Naive thymus-derived CD8-positive, alpha-beta T cell (primary cell): ENCODE measurements at regions not wholly inside any gene's neighbourhood (a gene's known extent, or its start where the extent isn't known, plus 50 kb on each side); places are given as distances from the start of the nearest gene placed in this dataset.

Source experiments
- ATAC-seq, 2 donors: fragments of 150-1000 bp; cut with Tn5 transposase in 1 of 2; sonication (Bioruptor Pico), chemical (Tn5 transposase) in 1 of 2; 1 replicate in 1 of 2; 2 replicates in 1 of 2; pipeline ENCODE4 v1.10.0; 2021; ENCODE audit warnings: mild to moderate bottlenecking in 2 of 2, moderate library complexity in 2 of 2
- POLR2A ChIA-PET: fragments of 350-600 bp; sonication (Branson Sonifier 250); formaldehyde crosslinking; loops from one replicate; lab custom pipeline; 2021; ENCODE audit warnings: antibody characterized with exemption; lab: Charles Lee
- DNase-seq, 10 donors: peaks; one replicate each; pipeline versions ENCODE4 v3.0.0 to v3.0.0-alpha.2; 2020 to 2022
- H3K27ac Mint-ChIP-seq, 10 donors: one replicate each; pipeline ENCODE4 v1.8.0; 2020 to 2022; ENCODE audit warnings: mild to moderate bottlenecking in 10 of 10, mixed read lengths in 10 of 10, moderate library complexity in 4 of 10, inconsistent platforms in 1 of 10
- H3K27me3 Mint-ChIP-seq, 5 donors: one replicate each; pipeline ENCODE4 v1.8.0; 2021 to 2022; ENCODE audit warnings: mixed read lengths in 5 of 5
- H3K36me3 Mint-ChIP-seq, 3 donors: one replicate each; pipeline ENCODE4 v1.8.0; 2020 to 2022; ENCODE audit warnings: mixed read lengths in 3 of 3, mild to moderate bottlenecking in 2 of 3, inconsistent platforms in 1 of 3
- H3K4me1 Mint-ChIP-seq, 4 donors: one replicate each; pipeline ENCODE4 v1.8.0; 2021 to 2022; ENCODE audit warnings: mixed read lengths in 4 of 4
- H3K4me3 Mint-ChIP-seq, 10 donors: one replicate each; pipeline ENCODE4 v1.8.0; 2020 to 2022; ENCODE audit warnings: mild to moderate bottlenecking in 10 of 10, mixed read lengths in 10 of 10, moderate library complexity in 6 of 10, inconsistent platforms in 1 of 10
- H3K9me3 Mint-ChIP-seq, 9 donors: one replicate each; pipeline ENCODE4 v1.8.0; 2020 to 2022; ENCODE audit warnings: mixed read lengths in 9 of 9, mild to moderate bottlenecking in 3 of 9, inconsistent platforms in 1 of 9, moderate library complexity in 1 of 9

DNA sequence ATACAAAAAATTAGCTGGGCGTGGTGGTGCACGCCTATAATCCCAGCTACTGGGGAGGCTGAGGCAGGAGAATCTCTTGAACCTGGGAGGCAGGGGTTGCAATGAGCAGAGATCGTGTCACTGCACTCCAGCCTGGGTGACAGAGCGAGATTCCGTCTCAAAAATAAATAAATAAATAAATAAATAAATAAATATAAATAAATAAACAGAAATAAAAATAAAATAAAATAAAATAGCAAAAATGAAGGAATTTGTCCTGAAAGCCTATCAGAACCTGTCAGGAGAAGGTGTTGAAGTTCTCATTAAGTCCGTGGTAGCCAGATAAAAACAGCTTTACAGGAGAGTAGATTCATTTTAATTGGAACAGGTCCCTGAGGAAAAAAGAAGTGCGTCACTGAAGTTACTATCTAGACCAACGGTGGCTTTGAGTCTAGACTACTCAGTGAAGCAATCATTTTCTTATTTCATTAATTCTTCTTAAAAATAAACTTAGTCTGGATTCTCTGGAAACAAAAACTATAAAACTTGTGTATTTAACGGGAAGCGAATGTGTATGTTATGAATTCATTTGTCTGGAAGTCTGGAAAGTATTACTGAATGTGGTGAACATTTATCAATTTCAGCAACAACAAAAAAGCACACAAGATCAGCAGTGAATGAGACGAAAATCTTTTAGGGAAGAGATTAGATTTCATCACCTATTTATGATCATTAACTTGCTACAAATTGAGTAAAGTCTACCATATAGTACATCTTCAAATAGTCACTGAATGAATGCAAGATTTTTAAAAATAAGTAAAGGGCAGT lies 248.5 kb upstream of the PDE3A start:
- ATAC-seq (no peak), DNase-seq (no peak)
- POLR2A ChIA-PET = no interaction called here

DNA sequence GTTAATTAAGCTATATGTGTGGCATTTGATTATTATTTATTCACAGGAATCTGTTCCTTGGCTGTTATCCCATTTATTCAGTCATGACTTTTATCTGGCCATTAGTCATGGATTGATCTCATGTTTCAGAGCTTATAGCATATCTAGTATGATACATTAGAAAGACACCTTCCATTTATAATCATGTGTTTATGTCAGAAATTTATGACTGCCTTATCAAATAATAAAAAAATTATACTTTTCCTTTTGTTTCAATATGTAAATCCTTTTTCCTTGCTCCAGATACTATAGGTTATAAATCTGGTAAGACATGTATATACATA lies 248.0 kb upstream of the PDE3A start:
- DNase-seq (no peak), ATAC-seq (no peak)
- Mint-ChIP-seq H3K4me3 (no peak overlapping the region), H3K27ac (no peak overlapping the region), H3K9me3 (peaks cover 0 to 10% (median 3%) of the 10 kb centered on the region in 9 donors), H3K27me3 (peaks cover 0 to 6% (median 0%) of the 10 kb centered on the region in 5 donors), H3K36me3 (peaks cover 0 to 4% (median 0%) of the 10 kb centered on the region in 3 donors), H3K4me1 (no peaks in the 10 kb centered on the region)
- POLR2A ChIA-PET = no interaction called here

More for the DNA sequence above, 248.5 kb upstream of the PDE3A start:
- no peak overlapping the region for H3K4me3 Mint-ChIP-seq
- peaks cover 0 to 6% (median 0%) of the 10 kb centered on the region in 5 donors for H3K27me3 Mint-ChIP-seq
- peaks cover 0 to 10% (median 3%) of the 10 kb centered on the region in 9 donors for H3K9me3 Mint-ChIP-seq
- no peak overlapping the region for H3K27ac Mint-ChIP-seq
- H3K4me1 Mint-ChIP-seq = no peaks in the 10 kb centered on the region
- peaks cover 0 to 4% (median 0%) of the 10 kb centered on the region in 3 donors for H3K36me3 Mint-ChIP-seq

DNA sequence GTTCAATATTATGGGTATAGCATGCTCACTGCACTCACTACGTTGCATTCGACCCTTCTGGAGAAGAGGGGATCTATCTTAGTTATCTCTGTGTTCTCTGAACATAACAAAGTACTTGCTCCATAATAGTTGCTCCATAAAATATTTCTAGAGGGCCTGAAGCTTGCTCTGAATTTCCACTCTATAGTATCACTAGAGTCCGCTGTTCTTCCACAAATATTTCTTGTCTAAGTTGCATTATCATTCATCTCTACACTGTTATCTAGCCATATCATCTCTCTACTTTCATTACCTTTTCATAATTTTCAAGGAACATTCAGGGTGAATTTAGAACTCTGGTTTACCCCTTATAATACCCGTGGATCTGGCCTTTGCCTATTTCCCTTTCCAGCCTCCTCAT lies 246.1 kb upstream of the PDE3A start:
- POLR2A ChIA-PET = no interaction called here
- H3K4me1 Mint-ChIP-seq = no peaks in the 10 kb centered on the region
- H3K27ac Mint-ChIP-seq = no peak overlapping the region
- no peaks in the 10 kb centered on the region for H3K36me3 Mint-ChIP-seq
- peaks cover 0 to 3% (median 0%) of the 10 kb centered on the region in 9 donors for H3K9me3 Mint-ChIP-seq
- no peak for DNase-seq
- H3K4me3 Mint-ChIP-seq = no peak overlapping the region
- ATAC-seq = no peak
- peaks cover 0 to 6% (median 0%) of the 10 kb centered on the region in 5 donors for H3K27me3 Mint-ChIP-seq

DNA sequence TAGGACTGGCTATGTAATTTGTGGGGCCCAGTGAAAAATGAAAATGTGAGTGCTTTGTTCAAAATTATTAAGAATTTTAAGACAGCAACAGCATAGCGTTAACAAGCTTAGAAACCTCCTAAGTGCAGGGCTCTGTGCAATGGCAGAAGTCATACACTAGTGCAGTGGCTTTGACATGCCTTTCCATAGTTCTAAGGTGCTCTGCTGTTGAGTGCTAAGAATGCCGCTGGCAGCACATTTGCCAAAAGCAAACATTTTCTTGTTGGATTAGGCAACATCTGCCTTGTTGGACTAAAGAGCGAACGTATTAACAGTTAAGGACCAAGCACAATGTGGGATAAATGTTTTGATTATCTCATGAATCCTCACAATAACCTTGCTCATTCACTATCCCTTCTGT lies 244.9 kb upstream of the PDE3A start:
- DNase-seq (no peak), ATAC-seq (no peak)
- H3K36me3 Mint-ChIP-seq = no peaks in the 10 kb centered on the region
- no peak overlapping the region for H3K4me3 Mint-ChIP-seq
- POLR2A ChIA-PET = no interaction called here
- peaks cover 0 to 6% (median 0%) of the 10 kb centered on the region in 5 donors for H3K27me3 Mint-ChIP-seq
- no peak overlapping the region for H3K27ac Mint-ChIP-seq
- no peaks in the 10 kb centered on the region for H3K9me3 Mint-ChIP-seq
- H3K4me1 Mint-ChIP-seq = no peaks in the 10 kb centered on the region

DNA sequence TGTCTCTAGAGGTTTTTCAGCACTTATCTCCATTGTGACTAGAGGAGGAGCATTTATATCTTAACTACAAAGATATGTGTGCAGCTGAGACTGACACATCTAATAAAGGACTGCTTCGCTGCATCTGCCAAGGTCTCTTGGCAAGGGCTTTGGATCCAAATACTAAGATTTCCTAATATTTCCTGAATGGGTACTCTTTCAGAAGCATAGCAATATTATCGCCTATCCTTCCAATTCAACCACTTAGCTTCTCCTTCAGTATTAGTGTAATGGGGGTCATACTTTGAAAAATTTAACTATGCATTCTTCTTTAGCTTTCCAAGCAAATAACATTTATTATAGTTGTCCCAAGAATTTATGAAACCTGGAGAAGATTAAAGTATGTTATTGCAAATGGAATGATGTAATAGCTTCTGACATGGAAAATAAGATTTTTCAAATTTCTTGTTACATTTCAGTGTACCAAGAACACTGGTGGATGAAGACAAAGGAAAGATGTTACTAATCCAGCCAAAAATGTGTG lies 243.0 kb upstream of the PDE3A start:
- Mint-ChIP-seq H3K4me3 (no peak overlapping the region), H3K4me1 (no peaks in the 10 kb centered on the region)
- ATAC-seq = no peak

DNA sequence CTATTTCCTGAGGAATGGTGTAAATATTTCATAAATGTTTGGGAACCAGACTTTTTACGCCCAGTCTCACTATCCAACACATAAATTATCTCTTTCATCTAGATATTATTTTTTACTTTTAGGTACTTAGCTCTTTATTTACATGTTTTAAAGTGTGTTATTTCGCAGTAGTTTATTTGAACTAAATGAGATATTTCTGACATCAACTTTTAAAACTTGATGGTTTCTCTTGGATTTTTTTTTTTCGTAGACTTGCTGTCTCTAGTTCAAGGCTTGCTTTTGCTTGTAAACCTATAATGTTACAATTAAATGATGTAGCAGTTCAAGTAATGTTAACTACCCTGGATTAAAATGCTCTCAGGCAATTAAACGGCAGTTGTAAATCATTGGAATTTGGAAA lies 241.7 kb upstream of the PDE3A start:
- DNase-seq (no peak), ATAC-seq (no peak)
- H3K4me1 Mint-ChIP-seq = no peaks in the 10 kb centered on the region
- H3K36me3 Mint-ChIP-seq = no peaks in the 10 kb centered on the region
- H3K9me3 Mint-ChIP-seq = no peaks in the 10 kb centered on the region
- no peak overlapping the region for H3K4me3 Mint-ChIP-seq
- H3K27ac Mint-ChIP-seq = no peak overlapping the region
- POLR2A ChIA-PET = no interaction called here
- peaks cover 0 to 6% (median 0%) of the 10 kb centered on the region in 5 donors for H3K27me3 Mint-ChIP-seq

More for the DNA sequence above, 243.0 kb upstream of the PDE3A start:
- H3K36me3 Mint-ChIP-seq = no peaks in the 10 kb centered on the region
- POLR2A ChIA-PET = no interaction called here
- H3K27me3 Mint-ChIP-seq = peaks cover 0 to 6% (median 0%) of the 10 kb centered on the region in 5 donors
- no peak overlapping the region for H3K27ac Mint-ChIP-seq
- DNase-seq = no peak
- no peaks in the 10 kb centered on the region for H3K9me3 Mint-ChIP-seq

DNA sequence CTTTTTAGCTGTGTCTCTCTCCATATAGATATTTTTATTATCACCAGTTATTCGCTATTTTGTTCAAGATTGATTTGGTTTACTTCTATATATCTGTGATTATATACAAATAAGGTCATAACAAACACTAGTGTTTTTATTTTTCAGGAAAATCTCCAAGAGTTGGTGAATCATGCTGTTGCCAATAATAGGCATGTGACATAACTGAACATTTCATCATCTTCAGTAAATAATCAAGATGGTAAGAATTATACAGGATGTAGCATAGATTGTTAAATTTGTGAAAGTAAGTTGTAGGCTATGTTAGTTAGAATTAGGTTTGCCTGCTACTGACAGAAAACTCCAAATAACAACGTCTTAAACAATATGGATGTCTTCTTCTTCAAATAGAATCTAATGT lies 240.9 kb upstream of the PDE3A start:
- ATAC-seq = no peak
- Mint-ChIP-seq H3K27me3 (peaks cover 0 to 5% (median 0%) of the 10 kb centered on the region in 5 donors), H3K36me3 (no peaks in the 10 kb centered on the region), H3K4me3 (no peak overlapping the region), H3K4me1 (no peaks in the 10 kb centered on the region), H3K9me3 (no peaks in the 10 kb centered on the region), H3K27ac (no peak overlapping the region)
- POLR2A ChIA-PET = no interaction called here
- no peak for DNase-seq

DNA sequence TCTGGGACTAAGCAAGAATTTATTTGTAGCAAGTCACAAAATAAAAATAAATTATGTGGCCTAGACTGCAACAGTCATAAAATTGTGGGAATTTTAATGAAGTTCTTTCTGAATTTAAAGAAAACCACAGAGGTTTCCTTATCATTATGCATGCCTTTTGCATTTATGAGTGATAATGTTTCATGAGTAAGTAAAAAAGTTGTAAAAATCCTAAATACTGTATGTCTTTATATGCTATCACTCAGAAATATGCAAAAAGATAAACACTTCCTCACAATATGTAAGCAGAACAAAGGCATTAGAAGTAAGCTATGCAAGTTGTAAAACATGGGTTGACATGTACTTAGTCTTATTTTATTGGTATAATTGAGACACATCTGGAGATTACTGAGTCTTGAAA lies 239.4 kb upstream of the PDE3A start:
- Mint-ChIP-seq H3K36me3 (no peaks in the 10 kb centered on the region), H3K4me3 (no peak overlapping the region), H3K27ac (no peak overlapping the region), H3K4me1 (no peaks in the 10 kb centered on the region), H3K27me3 (peaks cover 0 to 7% (median 2%) of the 10 kb centered on the region in 5 donors), H3K9me3 (no peaks in the 10 kb centered on the region)
- POLR2A ChIA-PET = no interaction called here
- DNase-seq = no peak
- ATAC-seq = no peak

DNA sequence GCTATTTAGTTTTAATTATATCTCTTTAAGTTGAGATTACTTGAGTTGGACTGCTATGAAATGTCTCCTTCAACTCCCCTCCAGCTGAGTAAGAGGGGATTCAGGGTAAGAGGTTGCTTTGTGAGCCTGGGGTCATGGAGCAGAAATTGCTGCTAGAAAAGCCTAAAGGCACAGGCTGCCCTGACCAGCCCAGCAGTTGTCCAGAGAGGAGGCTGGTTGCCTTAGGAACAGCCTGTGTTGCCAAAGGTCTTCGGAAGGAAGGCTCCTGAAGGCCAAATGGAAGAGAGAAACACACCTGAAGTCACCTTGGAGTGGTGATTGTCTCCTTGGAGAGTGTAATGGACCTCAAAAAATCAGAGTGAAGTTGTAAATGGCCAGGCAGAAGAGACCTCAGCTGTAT lies 235.5 kb upstream of the PDE3A start:
- POLR2A ChIA-PET = no interaction called here
- no peaks in the 10 kb centered on the region for H3K4me1 Mint-ChIP-seq
- H3K36me3 Mint-ChIP-seq = no peaks in the 10 kb centered on the region
- peaks cover 0 to 7% (median 2%) of the 10 kb centered on the region in 5 donors for H3K27me3 Mint-ChIP-seq
- H3K9me3 Mint-ChIP-seq = no peaks in the 10 kb centered on the region
- H3K4me3 Mint-ChIP-seq = no peak overlapping the region
- DNase-seq = no peak
- no peak overlapping the region for H3K27ac Mint-ChIP-seq
- no peak for ATAC-seq

DNA sequence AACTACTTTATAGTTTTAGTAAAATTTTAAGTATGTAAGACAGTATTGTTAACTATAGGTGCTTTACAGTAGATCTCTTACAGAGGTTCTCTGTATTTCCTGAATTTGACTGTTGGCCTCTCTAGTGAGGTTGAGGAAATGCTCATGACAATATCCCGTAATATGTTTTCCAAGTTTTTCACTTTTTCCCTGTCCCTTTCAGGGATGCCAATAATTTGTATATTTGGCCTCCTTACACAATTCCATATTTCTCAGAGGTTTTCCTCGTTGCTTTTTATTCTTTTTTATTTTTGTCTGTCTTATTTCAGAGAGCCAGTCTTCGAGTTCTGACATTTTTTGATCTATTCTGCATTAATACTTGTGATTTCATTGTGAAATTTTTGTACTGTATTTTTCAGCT lies 233.7 kb upstream of the PDE3A start:
- Mint-ChIP-seq H3K36me3 (no peaks in the 10 kb centered on the region), H3K4me1 (no peaks in the 10 kb centered on the region), H3K9me3 (no peaks in the 10 kb centered on the region), H3K27me3 (peaks cover 0 to 7% (median 2%) of the 10 kb centered on the region in 5 donors), H3K27ac (no peak overlapping the region), H3K4me3 (no peak overlapping the region)
- no peak for ATAC-seq
- POLR2A ChIA-PET = no interaction called here
- no peak for DNase-seq

DNA sequence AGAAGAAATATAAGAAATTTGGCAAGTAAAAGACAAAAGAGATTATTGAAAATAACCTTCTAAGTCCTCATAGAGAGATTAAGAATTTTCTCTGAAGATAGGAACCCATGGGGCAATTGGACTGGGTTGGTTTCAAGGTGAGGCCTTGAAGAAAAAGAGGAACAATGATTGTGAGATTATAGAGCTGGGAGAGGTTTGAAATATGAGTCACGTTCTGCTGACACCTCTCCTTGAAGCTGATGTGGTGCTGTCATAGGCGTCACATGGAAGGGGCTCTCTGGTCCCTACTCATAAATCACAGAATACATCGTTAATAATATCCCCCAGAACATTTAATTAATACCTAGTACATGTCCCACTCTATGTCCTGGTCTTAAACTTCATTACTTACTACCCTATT lies 227.6 kb upstream of the PDE3A start:
- POLR2A ChIA-PET = interaction anchor here (0.6 kb wide), 1 partner anchor 24 kb away, joined by 3 read pairs; no protein-coding TSS in a partner anchor
- Mint-ChIP-seq H3K4me1 (no peaks in the 10 kb centered on the region), H3K4me3 (no peak overlapping the region), H3K9me3 (peaks cover 0 to 2% (median 0%) of the 10 kb centered on the region in 9 donors), H3K36me3 (no peaks in the 10 kb centered on the region), H3K27ac (no peak overlapping the region), H3K27me3 (no peaks in the 10 kb centered on the region)
- ATAC-seq (no peak), DNase-seq (no peak)

DNA sequence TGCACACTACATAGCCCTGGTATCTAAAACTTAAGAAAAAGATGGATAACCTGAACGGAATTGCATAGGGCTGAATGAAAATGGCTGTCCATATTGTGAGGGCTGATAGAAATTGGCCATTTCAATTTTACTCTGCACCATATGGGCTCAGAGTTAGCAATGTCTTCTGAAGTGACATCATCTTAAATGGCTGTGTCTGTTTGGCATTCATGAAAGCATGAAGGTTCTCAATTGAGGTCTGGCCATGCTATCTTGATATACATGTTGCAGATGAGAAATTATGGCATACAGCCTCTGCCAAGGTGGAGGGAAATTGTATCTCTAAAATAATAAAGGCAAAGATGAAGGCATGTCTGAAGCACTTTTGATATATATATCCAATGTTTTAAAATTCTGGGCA lies 226.0 kb upstream of the PDE3A start:
- H3K27ac Mint-ChIP-seq = no peak overlapping the region
- POLR2A ChIA-PET = no interaction called here
- ATAC-seq = no peak
- no peak overlapping the region for H3K4me3 Mint-ChIP-seq
- no peaks in the 10 kb centered on the region for H3K27me3 Mint-ChIP-seq
- no peaks in the 10 kb centered on the region for H3K4me1 Mint-ChIP-seq
- peaks cover 0 to 5% (median 0%) of the 10 kb centered on the region in 9 donors for H3K9me3 Mint-ChIP-seq
- no peaks in the 10 kb centered on the region for H3K36me3 Mint-ChIP-seq
- DNase-seq = no peak

DNA sequence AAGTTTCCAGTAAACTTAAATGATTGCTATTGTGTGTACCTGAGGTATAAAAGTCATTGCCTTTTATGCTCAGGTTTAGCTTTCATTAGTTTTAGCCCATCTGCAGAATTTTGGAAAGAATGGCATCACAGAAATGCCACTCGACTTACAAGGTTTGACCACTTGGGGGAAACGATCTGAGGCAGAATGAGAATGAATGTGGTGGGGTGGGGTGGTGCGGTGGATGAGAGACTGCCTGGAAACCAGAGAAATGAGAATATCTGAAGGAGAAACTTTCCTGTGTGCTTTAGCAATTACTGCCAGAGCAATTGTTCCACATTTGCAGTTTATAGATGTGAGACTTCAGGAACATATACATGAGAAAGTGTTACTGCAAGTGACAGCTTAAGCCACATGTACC lies 225.4 kb upstream of the PDE3A start:
- no peak for ATAC-seq
- Mint-ChIP-seq H3K27me3 (no peaks in the 10 kb centered on the region), H3K36me3 (no peaks in the 10 kb centered on the region), H3K9me3 (peaks cover 0 to 5% (median 0%) of the 10 kb centered on the region in 9 donors), H3K4me3 (no peak overlapping the region), H3K4me1 (no peaks in the 10 kb centered on the region), H3K27ac (no peak overlapping the region)
- POLR2A ChIA-PET = no interaction called here
- no peak for DNase-seq

DNA sequence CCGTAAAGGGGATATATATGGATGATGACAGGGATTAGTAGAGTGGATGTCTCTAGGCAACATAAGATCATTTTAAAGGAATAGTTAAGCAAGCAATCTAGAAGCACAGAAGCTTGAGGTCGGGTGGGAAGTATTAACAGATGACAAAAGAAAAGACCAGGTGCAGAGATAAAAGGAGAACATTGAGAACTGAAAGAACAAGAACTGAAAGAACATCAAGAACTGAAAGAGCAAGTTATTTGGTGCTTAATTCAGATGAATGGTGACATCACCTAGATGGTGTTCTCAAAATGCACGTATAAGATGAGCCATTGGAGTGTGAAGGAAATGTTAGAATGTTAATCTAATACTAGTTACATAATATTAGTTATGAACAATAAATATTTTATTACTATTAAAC lies 224.0 kb upstream of the PDE3A start:
- no peaks in the 10 kb centered on the region for H3K4me1 Mint-ChIP-seq
- no peak for ATAC-seq
- no peaks in the 10 kb centered on the region for H3K36me3 Mint-ChIP-seq
- H3K4me3 Mint-ChIP-seq = no peak overlapping the region
- peaks cover 0 to 9% (median 0%) of the 10 kb centered on the region in 9 donors for H3K9me3 Mint-ChIP-seq
- DNase-seq = no peak
- H3K27me3 Mint-ChIP-seq = no peaks in the 10 kb centered on the region
- POLR2A ChIA-PET = no interaction called here
- H3K27ac Mint-ChIP-seq = no peak overlapping the region
